HL-60 (cell line): ENCODE measurements at regions not wholly inside any gene's neighbourhood (a gene's known extent, or its start where the extent isn't known, plus 50 kb on each side); places are given as distances from the start of the nearest gene placed in this dataset.
"Not testable (repeated sequence)": the region's sequence is repeated elsewhere in the genome, so short reads cannot be mapped to it uniquely, and the experiment has no call there.

Source experiments
- CTCF ChIP-seq: IDR thresholded peaks from one replicate; pipeline ENCODE4 v1.5.1; 2011; ENCODE audit warnings: low read length, control low read depth, inconsistent platforms; ENCODE audit not compliant: insufficient read depth
- POLR2AphosphoS5 ChIP-seq: IDR thresholded peaks from 2 replicates; pipeline ENCODE4 v1.6.1; 2012; ENCODE audit warnings: low read depth
- REST ChIP-seq: IDR thresholded peaks from 2 replicates; pipeline ENCODE4 v1.6.1; 2012; ENCODE audit warnings: low read depth; ENCODE audit not compliant: insufficient replicate concordance

GRCh38 chr15:20275373-20275967 lies 266.1 kb downstream of the GOLGA6L6 start:
- TF ChIP-seq CTCF, REST, POLR2AphosphoS5: not testable (repeated sequence)
